Gastroesophageal sphincter (tissue), 2 donors: ENCODE measurements at regions not wholly inside any gene's neighbourhood (a gene's known extent, or its start where the extent isn't known, plus 50 kb on each side); places are given as distances from the start of the nearest gene placed in this dataset.

Source experiments
- POLR2A ChIP-seq, 2 donors: fragments of 450-650 bp; IDR thresholded peaks; one replicate each; pipeline ENCODE4 v1.6.1; 2017; ENCODE audit warnings: antibody characterized with exemption in 2 of 2, mild to moderate bottlenecking in 2 of 2, moderate library complexity in 1 of 2
- POLR2AphosphoS5 ChIP-seq: sonication (generic); formaldehyde crosslinking; IDR thresholded peaks from one replicate; pipeline ENCODE4 v1.6.1; 2017; ENCODE audit warnings: antibody characterized with exemption

GRCh38 chr3:6301626-6302025 is 559.3 kb upstream of the GRM7 start:
- TF ChIP-seq POLR2AphosphoS5 (no peak), POLR2A (IDR thresholded peaks at IDR 0.05) (no peak)
